ENCODE measurements at regions not wholly inside any gene's neighbourhood (a gene's known extent, or its start where the extent isn't known, plus 50 kb on each side); places are given as distances from the start of the nearest gene placed in this dataset.

DNA sequence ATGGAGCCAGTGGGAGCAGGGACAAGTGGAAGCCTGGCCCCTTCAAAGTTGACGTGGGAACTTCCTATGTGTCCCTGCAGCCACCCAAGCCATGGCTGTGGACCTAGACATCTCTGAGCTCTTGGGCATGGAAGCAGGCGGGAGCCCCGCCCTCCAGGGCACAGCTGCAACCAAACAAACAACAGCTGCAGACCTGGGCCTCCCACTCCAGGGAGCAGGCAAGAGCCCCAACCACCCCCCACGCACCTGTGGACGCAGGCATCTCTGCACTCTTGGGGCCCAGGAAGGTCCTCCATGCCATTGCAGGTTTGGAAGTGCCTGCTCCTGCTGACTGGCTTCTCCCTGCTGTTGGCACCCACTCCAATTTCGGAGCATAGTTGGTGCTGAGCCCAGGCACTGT, 118.6 kb downstream of the ZMAT1 start:
- no TSS peak for BruUV-seq (replicated peaks)
- Histone ChIP-seq H3K4me1 (ENCODE audit: control insufficient read depth, insufficient read depth, low read length) (no peaks in the 10 kb centered on the region), H3K27ac (ENCODE audit: control insufficient read depth, insufficient read depth) (no peak overlapping the region), H3K9ac (ENCODE audit: control insufficient read depth, insufficient read depth, low read length) (no peak overlapping the region), H3K9me3 (replicated peaks; ENCODE audit: control insufficient read depth, insufficient read depth, low read length) (no peaks in the 10 kb centered on the region; the same call in 2 of the 3 replicates), H3K4me2 (ENCODE audit: control insufficient read depth, insufficient read depth) (no peak overlapping the region), H4K20me1 (ENCODE audit: control insufficient read depth, insufficient read depth) (no peaks in the 10 kb centered on the region), H2AFZ (ENCODE audit: control insufficient read depth, low read depth, low read length) (no peak overlapping the region), H3K27me3 (replicated peaks in 1 of 2; ENCODE audit: control insufficient read depth in 2 of 2, insufficient read depth in 2 of 2, low read length in 1 of 2) (no peaks in the 10 kb centered on the region), H3K36me3 (ENCODE audit: control insufficient read depth in 2 of 2, insufficient read depth in 2 of 2, low read length in 1 of 2) (no peaks in the 10 kb centered on the region), H3K4me3 (no peak overlapping the region), H3K79me2 (ENCODE audit: control insufficient read depth, insufficient read depth, low read length) (no peaks in the 10 kb centered on the region)
- TF ChIP-seq BCL11A (IDR thresholded peaks at IDR 0.05; ENCODE audit: low read depth, low read length): no peak
- TF ChIP-seq, protein P1, sequence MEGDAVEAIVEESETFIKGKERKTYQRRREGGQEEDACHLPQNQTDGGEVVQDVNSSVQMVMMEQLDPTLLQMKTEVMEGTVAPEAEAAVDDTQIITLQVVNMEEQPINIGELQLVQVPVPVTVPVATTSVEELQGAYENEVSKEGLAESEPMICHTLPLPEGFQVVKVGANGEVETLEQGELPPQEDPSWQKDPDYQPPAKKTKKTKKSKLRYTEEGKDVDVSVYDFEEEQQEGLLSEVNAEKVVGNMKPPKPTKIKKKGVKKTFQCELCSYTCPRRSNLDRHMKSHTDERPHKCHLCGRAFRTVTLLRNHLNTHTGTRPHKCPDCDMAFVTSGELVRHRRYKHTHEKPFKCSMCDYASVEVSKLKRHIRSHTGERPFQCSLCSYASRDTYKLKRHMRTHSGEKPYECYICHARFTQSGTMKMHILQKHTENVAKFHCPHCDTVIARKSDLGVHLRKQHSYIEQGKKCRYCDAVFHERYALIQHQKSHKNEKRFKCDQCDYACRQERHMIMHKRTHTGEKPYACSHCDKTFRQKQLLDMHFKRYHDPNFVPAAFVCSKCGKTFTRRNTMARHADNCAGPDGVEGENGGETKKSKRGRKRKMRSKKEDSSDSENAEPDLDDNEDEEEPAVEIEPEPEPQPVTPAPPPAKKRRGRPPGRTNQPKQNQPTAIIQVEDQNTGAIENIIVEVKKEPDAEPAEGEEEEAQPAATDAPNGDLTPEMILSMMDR (IDR thresholded peaks at IDR 0.05 in 2 of 3, conservative IDR thresholded peaks at IDR 0.05 in 1 of 3; ENCODE audit: control insufficient read depth in 2 of 3, extremely low read depth in 1 of 3, insufficient read depth in 1 of 3, low read depth in 3 of 3, low read length in 3 of 3): no peak
- no peak for TF ChIP-seq SPI1 (IDR thresholded peaks at IDR 0.05; ENCODE audit: borderline replicate concordance, insufficient read depth, low read depth, low read length)
- FAIRE-seq (no peak), DNase-seq (ENCODE audit: low read depth, low spot score) (no peak), ATAC-seq (no peak)
- intact Hi-C loops (cut with micrococcal nuclease; ENCODE audit: unreplicated experiment) (no loop called here), in situ Hi-C loops (cut with MboI) (no loop called here)
- SMC1A ChIA-PET (ENCODE audit: uncharacterized antibody, unreplicated experiment): no interaction called here
- POLR2A ChIA-PET: no interaction called here
- 14% methylated on average over 6 of the region's 6 CpGs for WGBS (ENCODE audit: insufficient coverage, insufficient replicate concordance, low lambda C conversion rate, missing lambda C conversion rate)
- CTCF ChIA-PET: no interaction called here
- RAD21 ChIA-PET (ENCODE audit: unreplicated experiment): no interaction called here

DNA sequence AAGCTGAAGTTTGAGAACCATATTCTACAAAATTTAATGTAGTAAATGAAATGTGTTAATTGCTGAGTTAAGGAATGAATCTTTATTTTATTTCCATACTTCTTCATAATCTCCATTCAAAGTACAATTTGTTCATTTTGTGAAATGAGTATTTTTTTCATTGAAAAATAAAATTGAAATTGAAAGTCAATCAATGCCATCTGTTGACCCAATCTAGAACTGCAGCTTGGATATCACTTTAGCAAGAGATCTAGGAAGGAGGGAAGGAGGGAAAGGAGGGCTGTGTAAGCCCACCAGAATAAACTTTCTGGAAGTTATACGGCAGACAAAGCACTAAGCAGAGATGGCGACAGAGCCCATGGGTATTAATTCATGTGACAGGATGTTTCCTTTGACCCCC, 128.4 kb downstream of the ZMAT1 start:
- no peaks in the 10 kb centered on the region for H4K20me1 ChIP-seq (ENCODE audit: control insufficient read depth, insufficient read depth)
- POLR2A ChIA-PET: no interaction called here
- CTCF ChIA-PET: interaction anchor here (0.9 to 2.1 kb wide), 6 partner anchors 199 to 390 kb away, joined by 3 to 7 read pairs (median 4); no protein-coding TSS in a partner anchor
- FAIRE-seq (no peak), ATAC-seq (0 out of 3 replicates have a peak, but pooled peaks have one; percentile 26), DNase-seq (ENCODE audit: low read depth, low spot score) (no peak)
- H3K9me3 ChIP-seq (replicated peaks; ENCODE audit: control insufficient read depth, insufficient read depth, low read length): no peaks in the 10 kb centered on the region
- H3K36me3 ChIP-seq (ENCODE audit: control insufficient read depth in 2 of 2, insufficient read depth in 2 of 2, low read length in 1 of 2): no peaks in the 10 kb centered on the region
- H3K79me2 ChIP-seq (ENCODE audit: control insufficient read depth, insufficient read depth, low read length): no peaks in the 10 kb centered on the region
- RAD21 ChIA-PET (ENCODE audit: unreplicated experiment): interaction anchor here (1.4 to 1.5 kb wide), 2 partner anchors 186 to 390 kb away, joined by 3 to 4 read pairs; no protein-coding TSS in a partner anchor
- WGBS (ENCODE audit: insufficient coverage, insufficient replicate concordance, low lambda C conversion rate, missing lambda C conversion rate): 2% methylated on average over 2 of the region's 2 CpGs
- in situ Hi-C loops (cut with MboI) (loop anchor here (5.0 kb wide), 1 partner anchor 211 kb away; no protein-coding TSS in a partner anchor), intact Hi-C loops (cut with micrococcal nuclease; ENCODE audit: unreplicated experiment) (no loop called here)
- SMC1A ChIA-PET (ENCODE audit: uncharacterized antibody, unreplicated experiment): no interaction called here
- no peaks in the 10 kb centered on the region for H3K27me3 ChIP-seq (replicated peaks in 1 of 2; ENCODE audit: control insufficient read depth in 2 of 2, insufficient read depth in 2 of 2, low read length in 1 of 2)
- H3K4me2 ChIP-seq (ENCODE audit: control insufficient read depth, insufficient read depth): no peak overlapping the region
- no peak overlapping the region for H3K9ac ChIP-seq (ENCODE audit: control insufficient read depth, insufficient read depth, low read length)
- no peak overlapping the region for H3K27ac ChIP-seq (ENCODE audit: control insufficient read depth, insufficient read depth)
- no peak overlapping the region for H2AFZ ChIP-seq (ENCODE audit: control insufficient read depth, low read depth, low read length)
- no TSS peak for BruUV-seq (replicated peaks)
- no peaks in the 10 kb centered on the region for H3K4me1 ChIP-seq (ENCODE audit: control insufficient read depth, insufficient read depth, low read length)
- H3K4me3 ChIP-seq: no peak overlapping the region
- no peak for TF ChIP-seq TCF3 (IDR thresholded peaks at IDR 0.05; ENCODE audit: borderline replicate concordance, insufficient read depth, low read depth, low read length)
- TF ChIP-seq EGR1 (IDR thresholded peaks at IDR 0.05; ENCODE audit: borderline replicate concordance in 1 of 2, low read depth in 2 of 2, low read length in 2 of 2): no peak
- TF ChIP-seq DPF2 (IDR thresholded peaks at IDR 0.05): no peak
- no peak for TF ChIP-seq KAT2A (conservative IDR thresholded peaks at IDR 0.05; ENCODE audit: control insufficient read depth, low read depth, low read length)
- no peak for TF ChIP-seq TCF12 (IDR thresholded peaks at IDR 0.05; ENCODE audit: low read depth, low read length)
- no peak for TF ChIP-seq CHD2 (IDR thresholded peaks at IDR 0.05; ENCODE audit: borderline replicate concordance, low read depth, low read length)
- TF ChIP-seq SMAD5 (IDR thresholded peaks at IDR 0.05; ENCODE audit: low read depth): no peak
- no peak for TF ChIP-seq TARDBP (IDR thresholded peaks at IDR 0.05; ENCODE audit: borderline replicate concordance)
- TF ChIP-seq GATAD2B (conservative IDR thresholded peaks at IDR 0.05; ENCODE audit: low read depth): no peak
- TF ChIP-seq LARP7 (IDR thresholded peaks at IDR 0.05): no peak
- no peak for TF ChIP-seq MEF2A (IDR thresholded peaks at IDR 0.05; ENCODE audit: insufficient read depth, low read depth, low read length)
- no peak for TF ChIP-seq WRNIP1 (IDR thresholded peaks at IDR 0.05; ENCODE audit: borderline replicate concordance, low read depth, low read length)
- no peak for TF ChIP-seq RBBP5 (conservative IDR thresholded peaks at IDR 0.05)
- no peak for TF ChIP-seq ZZZ3 (IDR thresholded peaks at IDR 0.05; ENCODE audit: control insufficient read depth, insufficient read length, low read depth)
- TF ChIP-seq RAD21 (IDR thresholded peaks at IDR 0.05; ENCODE audit: insufficient read depth, low read depth, low read length): peak; percentile 57
- TF ChIP-seq POLR2AphosphoS2 (IDR thresholded peaks at IDR 0.05; ENCODE audit: low read depth, low read length): no peak

All from GM12878 (cell line).